ENCODE measurements at regions not wholly inside any gene's neighbourhood (a gene's known extent, or its start where the extent isn't known, plus 50 kb on each side); places are given as distances from the start of the nearest gene placed in this dataset.

- intact Hi-C loops (cut with DNase I), result no loop called here
- H3K4me3 ChIP-seq (ENCODE audit: low read length in 3 of 3), result no peak overlapping the region
- H3K27ac ChIP-seq (ENCODE audit: low read depth in 2 of 2, low read length in 2 of 2), result no peak overlapping the region
- H3K9ac ChIP-seq (ENCODE audit: low read length in 3 of 3), result no peak overlapping the region
- H3K36me3 ChIP-seq (ENCODE audit: control insufficient read depth in 2 of 3, insufficient read depth in 3 of 3, low read length in 3 of 3), result no peaks in the 10 kb centered on the region
- DNase-seq (no peak), FAIRE-seq (no peak)
- no peaks in the 10 kb centered on the region for H3K9me3 ChIP-seq (ENCODE audit: control insufficient read depth in 2 of 3, insufficient read depth in 1 of 3, low read length in 3 of 3)
- H3K4me1 ChIP-seq (ENCODE audit: control insufficient read depth in 2 of 3, insufficient read depth in 2 of 3, low read depth in 1 of 3, low read length in 3 of 3), result peaks cover 0 to 2% (median 0%) of the 10 kb centered on the region in 3 donors
- TF ChIP-seq CTCF (IDR thresholded peaks at IDR 0.05; ENCODE audit: borderline replicate concordance, extremely low read depth, insufficient read depth), result no peak
- no peaks in the 10 kb centered on the region for H3K27me3 ChIP-seq (ENCODE audit: control insufficient read depth, insufficient read depth, low read length)
These were observed 155.4 kb downstream of the CEP135 start for GRCh38 chr4:56104188-56104587.

GRCh38 chr4:56102601-56103000 lies 153.9 kb downstream of the CEP135 start:
- Histone ChIP-seq H3K36me3 (ENCODE audit: control insufficient read depth in 2 of 3, insufficient read depth in 3 of 3, low read length in 3 of 3) (no peaks in the 10 kb centered on the region), H3K27ac (ENCODE audit: low read depth in 2 of 2, low read length in 2 of 2) (no peak overlapping the region), H3K9me3 (ENCODE audit: control insufficient read depth in 2 of 3, insufficient read depth in 1 of 3, low read length in 3 of 3) (no peaks in the 10 kb centered on the region), H3K9ac (ENCODE audit: low read length in 3 of 3) (no peak overlapping the region), H3K27me3 (ENCODE audit: control insufficient read depth, insufficient read depth, low read length) (no peaks in the 10 kb centered on the region), H3K4me3 (ENCODE audit: low read length in 3 of 3) (no peak overlapping the region), H3K4me1 (ENCODE audit: control insufficient read depth in 2 of 3, insufficient read depth in 2 of 3, low read depth in 1 of 3, low read length in 3 of 3) (peaks cover 0 to 2% (median 0%) of the 10 kb centered on the region in 3 donors)
- intact Hi-C loops (cut with DNase I), result no loop called here
- no peak for DNase-seq
- TF ChIP-seq CTCF (IDR thresholded peaks at IDR 0.05; ENCODE audit: borderline replicate concordance, extremely low read depth, insufficient read depth), result no peak
- FAIRE-seq, result no peak

GRCh38 chr4:56099378-56099786 lies 150.6 kb downstream of the CEP135 start:
- no peaks in the 10 kb centered on the region for H3K4me1 ChIP-seq (ENCODE audit: control insufficient read depth in 2 of 3, insufficient read depth in 2 of 3, low read depth in 1 of 3, low read length in 3 of 3)
- H3K4me3 ChIP-seq (ENCODE audit: low read length in 3 of 3), result no peak overlapping the region
- H3K9me3 ChIP-seq (ENCODE audit: control insufficient read depth in 2 of 3, insufficient read depth in 1 of 3, low read length in 3 of 3), result no peaks in the 10 kb centered on the region
- no peaks in the 10 kb centered on the region for H3K36me3 ChIP-seq (ENCODE audit: control insufficient read depth in 2 of 3, insufficient read depth in 3 of 3, low read length in 3 of 3)
- H3K9ac ChIP-seq (ENCODE audit: low read length in 3 of 3), result no peak overlapping the region
- FAIRE-seq (no peak), DNase-seq (no peak)
- TF ChIP-seq CTCF (IDR thresholded peaks at IDR 0.05; ENCODE audit: borderline replicate concordance, extremely low read depth, insufficient read depth), result no peak
- H3K27ac ChIP-seq (ENCODE audit: low read depth in 2 of 2, low read length in 2 of 2), result no peak overlapping the region
- intact Hi-C loops (cut with DNase I), result no loop called here
- no peaks in the 10 kb centered on the region for H3K27me3 ChIP-seq (ENCODE audit: control insufficient read depth, insufficient read depth, low read length)

- H3K4me3 ChIP-seq (ENCODE audit: low read length in 3 of 3), result no peak overlapping the region
- H3K9ac ChIP-seq (ENCODE audit: low read length in 3 of 3), result no peak overlapping the region
- FAIRE-seq (no peak), DNase-seq (no peak)
- no peak overlapping the region for H3K27ac ChIP-seq (ENCODE audit: low read depth in 2 of 2, low read length in 2 of 2)
- intact Hi-C loops (cut with DNase I), result no loop called here
- H3K27me3 ChIP-seq (ENCODE audit: control insufficient read depth, insufficient read depth, low read length), result no peaks in the 10 kb centered on the region
- no peaks in the 10 kb centered on the region for H3K4me1 ChIP-seq (ENCODE audit: control insufficient read depth in 2 of 3, insufficient read depth in 2 of 3, low read depth in 1 of 3, low read length in 3 of 3)
- H3K9me3 ChIP-seq (ENCODE audit: control insufficient read depth in 2 of 3, insufficient read depth in 1 of 3, low read length in 3 of 3), result no peaks in the 10 kb centered on the region
- H3K36me3 ChIP-seq (ENCODE audit: control insufficient read depth in 2 of 3, insufficient read depth in 3 of 3, low read length in 3 of 3), result no peaks in the 10 kb centered on the region
- TF ChIP-seq CTCF (IDR thresholded peaks at IDR 0.05; ENCODE audit: borderline replicate concordance, extremely low read depth, insufficient read depth), result no peak
These were observed 144.8 kb downstream of the CEP135 start for GRCh38 chr4:56093576-56093975.
